ENCODE measurements at regions not wholly inside any gene's neighbourhood (a gene's known extent, or its start where the extent isn't known, plus 50 kb on each side); places are given as distances from the start of the nearest gene placed in this dataset.

DNA sequence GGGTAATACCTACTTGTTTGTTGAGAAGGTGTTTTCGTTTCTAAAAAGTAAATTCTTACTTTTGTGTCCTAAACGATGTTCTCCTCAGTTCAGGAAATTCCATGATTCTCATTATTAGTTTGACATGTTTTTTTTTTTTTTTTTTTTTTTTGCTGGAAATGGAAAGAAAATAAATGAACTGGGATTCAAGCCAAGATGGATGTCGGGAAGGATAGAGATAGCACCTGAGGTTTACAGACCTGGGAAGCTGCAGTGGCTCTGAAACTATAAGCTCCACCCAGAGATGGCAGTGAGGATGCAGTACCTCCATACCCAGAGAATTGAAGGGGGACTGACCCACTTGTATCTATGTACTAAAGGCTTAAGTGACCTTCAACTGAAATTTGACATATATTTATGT lies 334.6 kb upstream of the TGFBR2 start:
- POLR2A ChIA-PET, result no interaction called here

DNA sequence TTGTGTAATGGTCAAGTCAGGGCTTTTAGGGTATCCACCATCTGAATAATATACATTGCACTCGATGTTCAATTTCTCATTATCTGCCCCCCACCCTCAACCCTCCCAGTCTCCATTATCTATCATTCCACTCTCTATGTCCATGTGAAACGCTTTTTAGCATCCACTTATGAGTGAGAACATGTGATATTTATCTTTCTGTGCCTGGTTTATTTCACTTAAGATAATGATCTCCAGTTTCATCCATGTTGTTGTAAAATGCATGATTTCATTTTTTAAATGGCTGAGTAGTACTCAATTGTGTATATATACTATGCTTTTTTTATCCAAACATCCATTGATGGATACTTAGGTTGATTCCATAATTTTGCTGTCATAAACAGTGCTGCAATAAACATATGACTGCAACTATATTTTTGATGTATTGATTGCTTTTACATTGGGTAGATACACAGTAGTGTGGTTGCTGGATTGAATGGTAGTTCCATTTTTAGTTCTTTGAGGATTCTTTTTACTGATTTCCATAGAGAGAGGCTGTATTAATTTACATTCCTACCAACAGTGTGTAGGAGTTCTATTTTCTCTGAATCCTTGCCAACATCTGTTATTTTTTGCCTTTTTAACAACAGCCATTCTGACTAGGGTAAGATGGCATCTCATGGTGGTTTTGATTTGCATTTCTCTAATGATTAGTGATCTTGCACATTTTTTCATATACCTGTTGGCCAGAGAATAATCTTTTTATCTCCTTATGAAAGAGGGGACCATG lies 332.9 kb upstream of the TGFBR2 start:
- ChIA-PET POLR2A (no interaction called here), CTCF (no interaction called here)
- no peaks in the 10 kb centered on the region for H3K27me3 Mint-ChIP-seq
- H3K27ac Mint-ChIP-seq, result no peak overlapping the region
- H3K4me1 Mint-ChIP-seq, result no peaks in the 10 kb centered on the region
- no peak for DNase-seq
- no peak overlapping the region for H3K4me3 Mint-ChIP-seq
- peaks cover 5% of the 10 kb centered on the region for H3K36me3 Mint-ChIP-seq (ENCODE audit: low read depth)
- H3K9me3 Mint-ChIP-seq, result peaks cover 15% of the 10 kb centered on the region

More for the DNA sequence above, 334.6 kb upstream of the TGFBR2 start:
- CTCF ChIA-PET, result no interaction called here
- H3K36me3 Mint-ChIP-seq (ENCODE audit: low read depth), result peaks cover 5% of the 10 kb centered on the region
- H3K4me1 Mint-ChIP-seq, result no peaks in the 10 kb centered on the region
- H3K27me3 Mint-ChIP-seq, result no peaks in the 10 kb centered on the region
- no peak overlapping the region for H3K4me3 Mint-ChIP-seq
- no peak for DNase-seq
- no peak overlapping the region for H3K27ac Mint-ChIP-seq
- peaks cover 8% of the 10 kb centered on the region for H3K9me3 Mint-ChIP-seq

DNA sequence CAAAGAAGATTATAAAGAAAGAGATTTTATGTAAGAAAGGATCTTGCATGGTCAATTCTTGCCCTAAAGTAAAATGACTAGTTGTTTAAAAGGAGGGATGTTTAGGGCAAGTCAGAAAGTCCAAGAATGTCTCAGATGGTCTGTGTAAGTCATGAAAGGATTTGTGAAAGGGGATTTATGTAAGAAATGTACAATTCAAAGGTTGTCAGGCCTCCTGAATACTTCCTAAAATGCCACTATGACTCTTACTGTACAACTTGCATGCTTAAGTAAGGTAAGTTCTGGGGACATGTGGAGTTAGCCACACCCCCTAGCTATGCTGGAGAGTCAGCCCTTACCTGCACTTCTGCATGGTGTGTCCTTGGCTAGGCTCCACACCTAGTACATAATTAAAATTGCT lies 328.9 kb upstream of the TGFBR2 start:
- no peak for DNase-seq
- POLR2A ChIA-PET, result no interaction called here
- Mint-ChIP-seq H3K9me3 (peaks cover 20% of the 10 kb centered on the region), H3K4me3 (no peak overlapping the region), H3K27ac (no peak overlapping the region), H3K36me3 (ENCODE audit: low read depth) (peaks cover 5% of the 10 kb centered on the region), H3K27me3 (no peaks in the 10 kb centered on the region), H3K4me1 (no peaks in the 10 kb centered on the region)
- CTCF ChIA-PET, result no interaction called here

DNA sequence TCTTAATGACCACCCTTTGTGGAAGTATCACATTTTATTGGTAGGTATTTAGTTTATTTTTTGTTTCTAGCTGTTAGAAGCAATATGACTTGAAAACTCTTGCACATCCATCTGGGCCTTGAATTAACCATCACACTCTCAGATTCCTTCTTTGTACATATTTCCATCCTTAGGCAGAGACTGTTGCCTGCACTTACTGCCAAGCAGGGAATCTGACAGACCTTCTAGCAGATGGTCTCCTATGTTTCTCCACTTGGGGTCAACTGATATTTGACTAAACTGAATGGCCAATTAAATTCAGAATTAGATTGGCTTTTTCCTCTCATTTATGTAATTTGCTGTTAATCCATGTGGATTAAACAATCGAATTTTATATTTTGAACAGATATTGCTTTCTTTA lies 324.9 kb upstream of the TGFBR2 start:
- Mint-ChIP-seq H3K36me3 (ENCODE audit: low read depth) (peaks cover 1% of the 10 kb centered on the region), H3K27me3 (no peaks in the 10 kb centered on the region)
- POLR2A ChIA-PET, result no interaction called here

DNA sequence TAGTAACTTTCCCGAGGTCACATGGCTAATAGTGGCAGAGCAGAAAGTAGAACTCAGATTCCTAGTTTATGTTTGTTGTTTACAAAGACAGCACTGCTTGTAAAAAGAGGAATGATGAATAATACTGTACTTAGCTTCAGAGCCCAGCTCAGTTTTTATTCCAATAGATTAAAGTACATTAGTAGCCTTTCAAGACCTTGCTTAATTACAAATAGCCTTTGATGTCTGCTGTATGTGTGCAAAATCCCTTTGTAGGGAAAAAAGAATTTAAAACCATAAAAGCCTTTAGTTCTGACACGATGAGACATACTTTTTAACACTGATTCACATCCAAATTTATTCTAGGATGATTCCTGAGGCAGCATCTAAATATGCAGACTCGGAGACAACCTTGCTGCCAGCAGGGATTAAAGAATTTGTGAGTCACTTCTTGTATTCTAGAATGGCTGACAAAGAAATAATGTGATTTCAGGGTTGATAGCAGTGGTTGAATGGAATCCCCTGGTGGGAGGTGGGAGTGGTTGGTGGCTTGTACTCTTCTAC lies 324.2 kb upstream of the TGFBR2 start:
- Mint-ChIP-seq H3K4me1 (peaks cover 19% of the 10 kb centered on the region), H3K27me3 (no peaks in the 10 kb centered on the region), H3K9me3 (peaks cover 12% of the 10 kb centered on the region), H3K36me3 (ENCODE audit: low read depth) (no peaks in the 10 kb centered on the region), H3K4me3 (no peak overlapping the region), H3K27ac (no peak overlapping the region)
- DNase-seq, result no peak
- ChIA-PET CTCF (no interaction called here), POLR2A (no interaction called here)

More for the DNA sequence above, 324.9 kb upstream of the TGFBR2 start:
- H3K4me1 Mint-ChIP-seq, result peaks cover 14% of the 10 kb centered on the region
- CTCF ChIA-PET, result no interaction called here
- no peak overlapping the region for H3K27ac Mint-ChIP-seq
- H3K9me3 Mint-ChIP-seq, result peaks cover 14% of the 10 kb centered on the region
- DNase-seq, result no peak
- H3K4me3 Mint-ChIP-seq, result no peak overlapping the region

DNA sequence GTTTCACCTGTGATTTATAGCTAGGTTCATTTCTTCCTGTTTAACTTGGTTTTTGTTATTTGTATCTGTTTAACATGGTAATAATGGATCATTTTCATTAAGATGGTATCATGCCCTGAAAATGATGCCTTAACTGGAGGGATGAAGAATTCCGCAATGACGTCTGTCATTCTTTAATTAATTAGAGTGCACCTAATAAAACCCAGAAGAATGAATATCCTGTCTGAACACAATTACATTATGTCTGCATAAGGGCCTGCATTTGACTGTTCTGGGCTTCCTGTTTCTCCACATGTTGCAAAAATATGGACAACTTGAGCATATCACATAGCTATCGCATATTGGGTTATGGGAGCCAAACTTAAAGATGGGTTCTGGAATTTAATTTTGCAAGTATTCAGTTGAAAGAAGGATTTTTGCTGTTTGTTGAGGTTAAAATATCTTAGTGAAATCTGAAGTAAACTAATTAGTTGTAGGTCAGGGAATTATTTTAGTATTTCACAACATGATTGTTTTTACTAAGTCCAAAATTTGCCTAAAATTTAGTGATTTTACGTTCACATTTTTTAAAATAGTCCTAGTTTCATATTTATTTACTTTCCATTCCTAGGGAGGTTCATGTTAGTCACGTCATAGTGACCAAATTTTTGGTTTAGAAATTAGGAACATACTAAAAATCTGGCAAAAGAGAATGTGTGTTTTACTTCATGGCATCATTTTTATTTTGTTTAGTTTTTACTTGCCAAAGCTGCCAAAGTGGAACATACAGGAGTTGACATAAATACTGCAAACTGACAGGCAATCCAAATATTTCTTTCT lies 321.0 kb upstream of the TGFBR2 start:
- ChIA-PET CTCF (no interaction called here), POLR2A (no interaction called here)
- Mint-ChIP-seq H3K27me3 (no peaks in the 10 kb centered on the region), H3K9me3 (peaks cover 2% of the 10 kb centered on the region), H3K4me1 (peaks cover 37% of the 10 kb centered on the region), H3K4me3 (no peak overlapping the region), H3K36me3 (ENCODE audit: low read depth) (no peaks in the 10 kb centered on the region), H3K27ac (no peak overlapping the region)
- DNase-seq, result no peak

DNA sequence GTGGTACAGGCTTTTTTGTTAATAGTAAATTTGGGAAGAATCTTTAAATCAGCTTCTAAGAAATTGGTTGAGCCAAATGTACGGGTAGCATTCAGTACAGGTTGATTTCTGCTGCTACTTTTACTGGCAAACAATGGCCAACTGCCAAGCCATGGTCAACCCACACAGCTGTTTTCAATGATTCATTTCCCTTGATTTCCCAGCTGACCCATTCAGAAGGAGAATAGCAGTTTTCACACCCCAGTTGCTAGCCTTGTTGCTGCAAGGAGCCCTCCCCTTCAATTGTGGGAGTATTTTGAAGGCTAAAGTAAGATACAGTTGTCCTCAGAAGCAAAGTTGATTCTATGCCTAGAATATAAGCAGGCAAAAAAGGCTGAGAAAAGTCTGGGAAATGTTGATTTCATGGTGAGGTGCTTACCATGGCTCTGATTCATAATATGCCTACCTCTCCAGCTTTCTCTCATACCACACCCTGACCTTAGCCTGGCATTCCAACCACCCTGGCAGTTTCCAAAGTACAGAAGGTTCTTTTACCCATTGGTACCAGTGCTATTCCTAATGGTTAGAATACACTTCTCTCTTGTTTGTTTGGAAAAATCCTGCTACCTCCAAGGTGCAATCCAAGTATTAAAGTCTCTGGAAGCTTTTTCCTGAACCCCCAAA lies 320.3 kb upstream of the TGFBR2 start:
- H3K27me3 Mint-ChIP-seq, result no peaks in the 10 kb centered on the region
- CTCF ChIA-PET, result no interaction called here
- peaks cover 37% of the 10 kb centered on the region for H3K4me1 Mint-ChIP-seq
- POLR2A ChIA-PET, result no interaction called here
- H3K9me3 Mint-ChIP-seq, result no peaks in the 10 kb centered on the region
- no peak overlapping the region for H3K27ac Mint-ChIP-seq
- no peak overlapping the region for H3K4me3 Mint-ChIP-seq
- no peaks in the 10 kb centered on the region for H3K36me3 Mint-ChIP-seq (ENCODE audit: low read depth)
- no peak for DNase-seq

DNA sequence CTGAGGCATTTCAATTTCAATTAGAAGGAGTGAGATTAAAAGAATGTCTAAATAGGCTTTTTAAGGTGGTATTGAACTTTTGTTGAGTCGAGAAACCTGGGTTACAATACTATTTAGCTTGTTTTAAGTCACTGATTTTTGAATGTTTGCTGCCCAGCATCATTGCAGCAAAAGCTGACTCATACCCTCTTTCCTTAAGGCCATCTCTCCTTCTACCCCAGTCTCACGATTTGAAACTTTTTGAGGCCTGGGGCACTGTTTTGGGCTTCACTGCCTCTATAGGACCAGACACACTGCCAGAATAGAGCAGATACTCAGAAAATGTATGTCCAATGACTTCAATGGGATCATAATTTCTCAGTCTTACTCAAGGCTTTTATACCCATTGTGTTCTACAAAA lies 319.6 kb upstream of the TGFBR2 start:
- DNase-seq, result no peak
- no peaks in the 10 kb centered on the region for H3K27me3 Mint-ChIP-seq
- H3K36me3 Mint-ChIP-seq (ENCODE audit: low read depth), result no peaks in the 10 kb centered on the region
- CTCF ChIA-PET, result no interaction called here
- no peaks in the 10 kb centered on the region for H3K9me3 Mint-ChIP-seq
- H3K4me3 Mint-ChIP-seq, result no peak overlapping the region
- H3K27ac Mint-ChIP-seq, result no peak overlapping the region
- POLR2A ChIA-PET, result no interaction called here
- H3K4me1 Mint-ChIP-seq, result peaks cover 40% of the 10 kb centered on the region

DNA sequence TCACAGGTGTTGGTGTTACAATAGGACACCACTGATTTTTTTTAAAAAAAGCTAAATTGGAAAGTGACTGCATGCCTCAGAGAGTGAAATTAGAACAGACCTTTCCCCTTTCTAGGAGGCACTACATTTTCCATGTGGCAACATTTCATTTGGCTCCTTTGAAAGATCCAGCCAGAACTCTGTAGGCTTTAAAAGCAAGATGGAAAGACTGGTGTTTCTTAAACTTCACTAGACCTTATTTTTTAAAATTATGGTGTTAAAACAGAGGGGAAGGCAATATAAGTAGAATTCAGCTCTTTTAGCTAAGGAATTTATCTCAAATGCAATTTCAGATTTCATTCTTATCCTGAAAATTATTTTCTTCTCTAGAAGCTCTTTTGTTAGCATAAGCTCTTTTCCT lies 317.6 kb upstream of the TGFBR2 start:
- Mint-ChIP-seq H3K4me1 (peaks cover 52% of the 10 kb centered on the region), H3K27ac (no peak overlapping the region), H3K27me3 (no peaks in the 10 kb centered on the region), H3K9me3 (no peaks in the 10 kb centered on the region), H3K4me3 (no peak overlapping the region), H3K36me3 (ENCODE audit: low read depth) (no peaks in the 10 kb centered on the region)
- DNase-seq, result no peak
- ChIA-PET CTCF (interaction anchor here (1.4 kb wide), 1 partner anchor 91 kb away, joined by 3 read pairs; no protein-coding TSS in a partner anchor), POLR2A (interaction anchor here (1.1 kb wide), 1 partner anchor 24 kb away, joined by 3 read pairs; no protein-coding TSS in a partner anchor)

DNA sequence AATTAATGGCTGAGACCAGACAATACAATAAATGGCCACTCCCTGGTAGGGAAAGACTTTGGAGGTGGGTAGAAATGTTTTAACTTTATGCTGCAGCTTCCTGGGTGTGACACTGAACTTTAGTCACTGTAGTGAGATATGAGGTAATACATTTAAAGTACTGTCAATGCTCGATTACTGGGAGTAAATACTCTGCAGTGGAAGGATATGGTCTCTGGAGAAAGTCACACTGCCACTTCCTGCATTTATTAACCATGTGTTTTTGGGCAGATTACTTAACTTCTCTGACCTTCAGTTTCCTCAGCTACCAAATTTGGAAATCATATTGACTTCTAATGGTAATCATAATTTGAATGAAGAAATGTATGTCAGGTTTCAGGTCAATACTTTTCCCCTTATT lies 317.1 kb upstream of the TGFBR2 start:
- no peak overlapping the region for H3K4me3 Mint-ChIP-seq
- H3K9me3 Mint-ChIP-seq, result no peaks in the 10 kb centered on the region
- POLR2A ChIA-PET, result interaction anchor here (1.1 kb wide), 1 partner anchor 24 kb away, joined by 3 read pairs; no protein-coding TSS in a partner anchor
- CTCF ChIA-PET, result interaction anchor here (1.4 kb wide), 1 partner anchor 92 kb away, joined by 3 read pairs; no protein-coding TSS in a partner anchor
- H3K27me3 Mint-ChIP-seq, result no peaks in the 10 kb centered on the region
- no peak for DNase-seq
- H3K36me3 Mint-ChIP-seq (ENCODE audit: low read depth), result no peaks in the 10 kb centered on the region
- peaks cover 52% of the 10 kb centered on the region for H3K4me1 Mint-ChIP-seq
- no peak overlapping the region for H3K27ac Mint-ChIP-seq

DNA sequence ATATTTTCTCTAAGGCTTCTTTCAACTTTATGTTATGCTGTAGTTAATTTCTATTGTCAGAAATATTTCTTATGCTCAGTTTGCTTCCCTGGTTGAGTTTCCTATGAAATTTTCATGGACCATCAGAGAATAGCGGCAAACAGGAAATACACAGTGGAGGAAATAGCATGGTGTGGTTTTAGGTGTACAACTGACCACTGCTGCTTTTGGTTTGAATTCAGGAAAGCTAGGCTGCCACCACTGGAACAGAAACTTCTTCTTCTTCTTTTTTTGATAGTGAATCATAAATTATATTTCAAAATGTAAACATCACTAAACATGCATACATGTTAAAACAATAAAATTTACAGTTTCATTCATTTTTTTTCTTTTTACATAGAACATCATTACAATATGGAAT lies 316.6 kb upstream of the TGFBR2 start:
- POLR2A ChIA-PET, result interaction anchor here (1.1 kb wide), 1 partner anchor 24 kb away, joined by 3 read pairs; no protein-coding TSS in a partner anchor
- Mint-ChIP-seq H3K36me3 (ENCODE audit: low read depth) (no peaks in the 10 kb centered on the region), H3K4me1 (peaks cover 52% of the 10 kb centered on the region), H3K27me3 (no peaks in the 10 kb centered on the region), H3K4me3 (no peak overlapping the region), H3K27ac (no peak overlapping the region), H3K9me3 (no peaks in the 10 kb centered on the region)
- CTCF ChIA-PET, result interaction anchor here (1.4 kb wide), 1 partner anchor 92 kb away, joined by 3 read pairs; no protein-coding TSS in a partner anchor
- DNase-seq, result no peak

DNA sequence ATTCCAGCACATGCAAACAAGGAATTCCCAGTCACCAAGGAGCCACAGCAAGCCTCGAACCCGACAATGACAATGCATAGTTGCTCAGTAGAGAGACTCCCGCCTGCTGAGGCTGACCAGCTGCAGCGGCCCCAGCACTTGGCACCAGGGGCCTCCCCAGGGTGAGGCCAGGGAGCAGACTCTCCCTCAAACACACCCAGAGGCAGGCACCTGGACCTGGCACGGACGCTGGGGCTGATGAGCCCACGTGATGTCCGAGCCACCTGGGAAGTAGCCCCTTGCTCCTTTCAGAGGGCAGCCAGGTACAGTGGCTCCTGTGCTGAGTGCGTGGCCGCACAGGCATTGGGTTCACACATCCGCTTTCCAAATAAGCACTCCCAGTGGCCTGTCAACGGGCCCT lies 315.9 kb upstream of the TGFBR2 start:
- H3K4me3 Mint-ChIP-seq, result no peak overlapping the region
- CTCF ChIA-PET, result no interaction called here
- H3K4me1 Mint-ChIP-seq, result peaks cover 47% of the 10 kb centered on the region
- no peak for DNase-seq
- H3K27ac Mint-ChIP-seq, result no peak overlapping the region
- H3K27me3 Mint-ChIP-seq, result no peaks in the 10 kb centered on the region
- H3K9me3 Mint-ChIP-seq, result no peaks in the 10 kb centered on the region
- H3K36me3 Mint-ChIP-seq (ENCODE audit: low read depth), result no peaks in the 10 kb centered on the region
- POLR2A ChIA-PET, result no interaction called here

DNA sequence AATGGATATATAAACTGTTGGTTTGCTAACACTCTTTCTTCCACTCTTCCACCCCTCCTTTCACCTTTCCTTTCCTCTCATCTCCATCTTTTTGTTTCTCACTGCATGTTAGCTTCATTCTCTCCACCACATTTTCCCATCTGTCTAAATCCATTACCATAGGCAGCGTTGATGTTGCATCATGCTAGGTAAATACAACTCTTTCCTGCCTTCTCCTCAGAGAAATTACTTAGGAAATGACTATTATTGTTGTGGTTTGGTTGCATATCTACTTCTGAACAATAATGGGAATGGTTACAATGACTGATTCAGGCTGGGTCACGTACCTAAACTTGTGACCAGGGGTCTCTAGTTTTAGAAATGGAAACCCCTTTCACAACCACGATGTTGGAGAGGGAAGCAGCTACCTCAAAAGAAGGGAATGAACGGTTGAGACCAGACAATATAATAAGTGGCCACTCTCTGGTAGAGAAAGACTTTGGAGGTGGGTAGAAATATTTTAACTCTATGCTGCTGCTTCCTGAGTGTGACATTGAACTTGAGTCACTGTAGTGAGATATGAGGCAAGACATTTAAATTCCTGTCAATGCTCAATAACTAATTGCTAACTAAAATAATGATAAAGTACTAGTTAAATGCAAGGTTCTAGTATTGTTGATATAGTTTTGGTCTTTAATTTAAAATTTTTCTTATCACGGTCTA lies 314.1 kb upstream of the TGFBR2 start:
- no peaks in the 10 kb centered on the region for H3K36me3 Mint-ChIP-seq (ENCODE audit: low read depth)

More for the DNA sequence above, 314.1 kb upstream of the TGFBR2 start:
- Mint-ChIP-seq H3K4me3 (no peak overlapping the region), H3K4me1 (peaks cover 31% of the 10 kb centered on the region), H3K9me3 (no peaks in the 10 kb centered on the region), H3K27me3 (no peaks in the 10 kb centered on the region), H3K27ac (no peak overlapping the region)
- POLR2A ChIA-PET, result no interaction called here
- CTCF ChIA-PET, result no interaction called here
- no peak for DNase-seq
